Stomach (tissue), 8 donors: ENCODE measurements at regions not wholly inside any gene's neighbourhood (a gene's known extent, or its start where the extent isn't known, plus 50 kb on each side); places are given as distances from the start of the nearest gene placed in this dataset.

Experiments used
- DNase-seq, 2 donors: peaks; one replicate each; pipeline versions ENCODE4 v3.0.0 to v3.0.0-alpha.2; 2013 to 2019
- H3K27ac ChIP-seq, 5 donors: fragments of 200-600 bp in 4 of 5; sonication (generic) in 4 of 5; one replicate each; pipeline ENCODE4 v1.5.1; 2013 to 2019; ENCODE audit warnings: mild to moderate bottlenecking in 1 of 5, moderate library complexity in 1 of 5
- H3K27me3 ChIP-seq, 3 donors: fragments of 200-600 bp; sonication (generic); one replicate each; pipeline ENCODE4 v1.5.1; 2017 to 2019; ENCODE audit warnings: mixed run types in 1 of 3
- H3K36me3 ChIP-seq, 4 donors: fragments of 200-600 bp; sonication (generic); 1 replicate in 3 of 4; 2 replicates in 1 of 4; pipeline ENCODE4 v1.5.1; 2016 to 2019
- H3K4me1 ChIP-seq, 4 donors: fragments of 200-600 bp; sonication (generic); one replicate each; pipeline ENCODE4 v1.5.1; 2016 to 2019
- H3K4me3 ChIP-seq, 4 donors: fragments of 200-600 bp; sonication (generic) in 3 of 4; one replicate each; pipeline ENCODE4 v1.5.1; 2016 to 2019; ENCODE audit warnings: mild to moderate bottlenecking in 1 of 4
- H3K9me3 ChIP-seq, 4 donors: fragments of 200-600 bp; sonication (generic); one replicate each; pipeline ENCODE4 v1.5.1; 2016 to 2019
- EP300 ChIP-seq: sonication (generic); formaldehyde crosslinking; IDR thresholded peaks from one replicate; pipeline ENCODE4 v1.6.1; 2017; ENCODE audit warnings: antibody characterized with exemption
- POLR2A ChIP-seq, 4 donors: fragments of 450-650 bp; IDR thresholded peaks; one replicate each; pipeline ENCODE4 v1.6.1; 2016; ENCODE audit warnings: antibody characterized with exemption in 4 of 4, control low read depth in 2 of 4, mild to moderate bottlenecking in 1 of 4, moderate library complexity in 1 of 4
- POLR2AphosphoS5 ChIP-seq, 3 donors: sonication (generic); formaldehyde crosslinking; IDR thresholded peaks; one replicate each; pipeline ENCODE4 v1.6.1; 2016; ENCODE audit warnings: antibody characterized with exemption in 3 of 3
- WGBS, 5 donors: extraction: QIAGEN DNeasy Blood & Tissue Kit in 3 of 5; methylation state at CpG; one replicate each; pipeline versions ENCODE4 v1.1.5 to v1.1.7; 2013 to 2018; 5-methylcytosine and 5-hydroxymethylcytosine counted together
- intact Hi-C: fragments of 100-400 bp; cut with DNase I; formaldehyde crosslinking; loops from one replicate; pipeline ENCODE4 v1.15.1; 2023; ENCODE audit warnings: low total_unique reads
- TF ChIP-seq, protein P1 (sequence below), 7 experiments: fragments of 450-650 bp in 4 of 7; fragments of 200-600 bp in 3 of 7; sonication (generic) in 3 of 7; IDR thresholded peaks; one replicate each; pipeline ENCODE4 v1.5.1; 2016 to 2019; ENCODE audit warnings: antibody characterized with exemption in 7 of 7, control low read depth in 2 of 7, mild to moderate bottlenecking in 1 of 7
- donor health status: healthy with polysubstance abuse.
- donor health status: Bipolar disorder and iron deficiency.
- donor health status: healthy.

DNA sequence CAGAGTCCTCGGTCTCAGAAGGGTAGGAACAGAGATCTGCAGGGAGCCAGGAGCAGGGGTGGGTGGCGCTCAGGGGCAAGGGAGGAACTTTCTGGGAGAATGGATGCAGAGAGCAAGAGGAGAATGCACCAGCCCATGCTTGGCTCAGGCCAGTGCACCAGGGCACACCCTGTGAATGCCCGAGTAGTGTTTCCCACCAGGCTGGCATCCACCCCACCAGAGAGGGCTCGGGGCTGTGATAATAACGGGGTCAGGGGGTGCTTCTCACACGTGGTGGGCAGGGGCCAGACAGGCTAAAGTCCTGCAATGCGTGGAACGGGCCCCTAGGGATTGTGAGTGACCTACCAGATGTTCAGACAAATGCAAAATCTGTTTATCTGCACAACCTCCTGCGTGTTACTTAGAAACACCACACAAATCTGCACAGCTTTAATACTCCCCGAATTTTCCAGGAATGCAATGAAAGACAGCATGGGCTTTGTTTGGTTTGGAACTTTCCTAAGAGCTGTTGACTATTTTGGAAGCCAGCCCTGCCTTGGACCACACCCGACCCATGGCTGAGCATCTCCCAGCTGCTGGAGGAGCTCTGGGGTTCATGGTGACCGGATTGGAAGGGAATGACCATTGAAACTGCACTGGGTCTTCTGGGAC, 368.3 kb downstream of the SHANK2 start:
- WGBS, 5 donors, result 56 to 66% (median 61%) methylated on average over 12 of the region's 12 CpGs
- Histone ChIP-seq H3K9me3 (no peaks in the 10 kb centered on the region), H3K4me3 (no peak overlapping the region), H3K27me3 (no peaks in the 10 kb centered on the region), H3K27ac (no peak overlapping the region), H3K4me1 (no peaks in the 10 kb centered on the region), H3K36me3 (no peaks in the 10 kb centered on the region)
- DNase-seq, result peak in 1 of 2 donors; percentile 68
- intact Hi-C loops, result no loop called here
- TF ChIP-seq, protein P1, sequence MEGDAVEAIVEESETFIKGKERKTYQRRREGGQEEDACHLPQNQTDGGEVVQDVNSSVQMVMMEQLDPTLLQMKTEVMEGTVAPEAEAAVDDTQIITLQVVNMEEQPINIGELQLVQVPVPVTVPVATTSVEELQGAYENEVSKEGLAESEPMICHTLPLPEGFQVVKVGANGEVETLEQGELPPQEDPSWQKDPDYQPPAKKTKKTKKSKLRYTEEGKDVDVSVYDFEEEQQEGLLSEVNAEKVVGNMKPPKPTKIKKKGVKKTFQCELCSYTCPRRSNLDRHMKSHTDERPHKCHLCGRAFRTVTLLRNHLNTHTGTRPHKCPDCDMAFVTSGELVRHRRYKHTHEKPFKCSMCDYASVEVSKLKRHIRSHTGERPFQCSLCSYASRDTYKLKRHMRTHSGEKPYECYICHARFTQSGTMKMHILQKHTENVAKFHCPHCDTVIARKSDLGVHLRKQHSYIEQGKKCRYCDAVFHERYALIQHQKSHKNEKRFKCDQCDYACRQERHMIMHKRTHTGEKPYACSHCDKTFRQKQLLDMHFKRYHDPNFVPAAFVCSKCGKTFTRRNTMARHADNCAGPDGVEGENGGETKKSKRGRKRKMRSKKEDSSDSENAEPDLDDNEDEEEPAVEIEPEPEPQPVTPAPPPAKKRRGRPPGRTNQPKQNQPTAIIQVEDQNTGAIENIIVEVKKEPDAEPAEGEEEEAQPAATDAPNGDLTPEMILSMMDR (IDR thresholded peaks at IDR 0.05), result no peak
- no peak for TF ChIP-seq POLR2AphosphoS5 (IDR thresholded peaks at IDR 0.05)
- TF ChIP-seq POLR2A (IDR thresholded peaks at IDR 0.05), result no peak
- TF ChIP-seq EP300, result no peak

DNA sequence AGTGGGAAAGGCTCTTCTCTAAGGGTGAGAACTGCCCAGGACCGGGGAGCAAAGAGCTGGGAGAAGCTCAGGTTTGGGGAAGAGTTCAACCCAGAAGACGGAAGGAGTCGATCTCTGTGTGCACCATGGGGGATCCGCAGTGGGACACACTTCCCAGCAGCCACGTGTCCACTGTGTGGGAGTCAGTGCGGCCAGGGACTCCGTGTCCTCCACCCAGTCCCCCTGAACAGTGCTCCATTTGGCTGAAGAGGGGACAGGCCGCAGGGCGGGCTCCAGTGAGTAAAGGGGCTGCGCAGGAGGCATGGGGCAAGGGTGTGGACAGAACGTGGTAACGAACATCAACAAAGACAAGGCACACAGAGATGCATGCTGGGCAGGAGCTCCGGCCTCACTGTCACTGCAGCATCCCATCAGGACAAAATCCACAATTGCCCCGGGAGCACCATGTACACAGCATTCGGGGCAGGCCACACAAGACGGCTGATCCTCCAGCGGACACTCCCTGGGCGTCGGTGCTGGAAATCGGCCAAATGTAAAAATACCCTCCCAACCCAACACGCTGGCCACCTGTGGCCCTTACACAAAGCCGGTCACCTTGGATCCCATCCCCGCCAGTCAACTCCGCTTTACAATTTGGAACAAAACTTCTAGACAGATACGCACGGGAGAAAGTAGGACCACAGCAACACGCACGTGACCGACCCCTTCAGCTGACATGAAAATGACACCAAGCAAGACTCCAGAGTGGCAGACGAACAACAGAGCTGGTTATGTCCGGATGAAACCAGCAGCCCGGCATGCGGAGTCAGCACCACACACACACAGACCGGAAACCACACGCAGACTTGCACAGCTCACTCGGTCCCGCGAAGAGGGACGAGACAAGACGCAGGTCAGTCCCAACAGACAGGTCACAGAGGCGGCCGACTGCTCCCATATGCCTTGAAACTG, 366.8 kb downstream of the SHANK2 start:
- intact Hi-C loops, result no loop called here
- TF ChIP-seq EP300 (no peak), POLR2A (IDR thresholded peaks at IDR 0.05) (no peak), POLR2AphosphoS5 (IDR thresholded peaks at IDR 0.05) (no peak)
- TF ChIP-seq, protein P1 (IDR thresholded peaks at IDR 0.05), result no peak
- DNase-seq, result peak in 1 of 2 donors; percentile 77
- Histone ChIP-seq H3K27me3 (no peaks in the 10 kb centered on the region), H3K4me3 (no peak overlapping the region), H3K9me3 (no peaks in the 10 kb centered on the region), H3K27ac (no peak overlapping the region), H3K4me1 (no peaks in the 10 kb centered on the region), H3K36me3 (peaks cover 0 to 5% (median 0%) of the 10 kb centered on the region in 4 donors)
- WGBS, 5 donors, result 76 to 85% (median 81%) methylated on average over 35 to 42 of the region's 42 CpGs

DNA sequence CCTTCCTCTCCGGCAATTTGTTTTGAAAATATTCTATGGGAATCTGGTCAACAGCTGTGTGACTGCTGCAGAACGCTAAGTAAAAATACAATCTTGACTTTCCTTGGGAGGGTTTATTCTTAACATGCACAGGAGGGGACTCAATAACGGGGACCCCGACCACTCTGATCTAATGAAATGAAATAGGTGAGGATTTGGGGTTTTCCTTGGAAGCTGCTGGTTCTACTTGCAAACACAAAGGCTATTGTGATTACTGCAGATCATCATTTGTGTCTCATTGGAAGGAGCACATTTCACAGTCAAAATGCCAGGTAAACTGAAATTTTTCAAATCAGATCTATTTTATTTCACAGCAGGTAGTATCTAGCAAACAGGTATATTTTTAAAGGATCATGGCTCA, 366.1 kb downstream of the SHANK2 start:
- WGBS, 5 donors, result 71 to 85% (median 84%) methylated on average over 4 of the region's 4 CpGs
- no peaks in the 10 kb centered on the region for H3K4me1 ChIP-seq
- intact Hi-C loops, result no loop called here
- no peaks in the 10 kb centered on the region for H3K27me3 ChIP-seq
- peaks cover 0 to 5% (median 0%) of the 10 kb centered on the region in 4 donors for H3K36me3 ChIP-seq
- DNase-seq, result no peak
- TF ChIP-seq POLR2AphosphoS5 (IDR thresholded peaks at IDR 0.05) (no peak), POLR2A (IDR thresholded peaks at IDR 0.05) (no peak), EP300 (no peak)
- TF ChIP-seq, protein P1 (IDR thresholded peaks at IDR 0.05), result no peak
- H3K4me3 ChIP-seq, result no peak overlapping the region
- H3K27ac ChIP-seq, result no peak overlapping the region
- no peaks in the 10 kb centered on the region for H3K9me3 ChIP-seq

DNA sequence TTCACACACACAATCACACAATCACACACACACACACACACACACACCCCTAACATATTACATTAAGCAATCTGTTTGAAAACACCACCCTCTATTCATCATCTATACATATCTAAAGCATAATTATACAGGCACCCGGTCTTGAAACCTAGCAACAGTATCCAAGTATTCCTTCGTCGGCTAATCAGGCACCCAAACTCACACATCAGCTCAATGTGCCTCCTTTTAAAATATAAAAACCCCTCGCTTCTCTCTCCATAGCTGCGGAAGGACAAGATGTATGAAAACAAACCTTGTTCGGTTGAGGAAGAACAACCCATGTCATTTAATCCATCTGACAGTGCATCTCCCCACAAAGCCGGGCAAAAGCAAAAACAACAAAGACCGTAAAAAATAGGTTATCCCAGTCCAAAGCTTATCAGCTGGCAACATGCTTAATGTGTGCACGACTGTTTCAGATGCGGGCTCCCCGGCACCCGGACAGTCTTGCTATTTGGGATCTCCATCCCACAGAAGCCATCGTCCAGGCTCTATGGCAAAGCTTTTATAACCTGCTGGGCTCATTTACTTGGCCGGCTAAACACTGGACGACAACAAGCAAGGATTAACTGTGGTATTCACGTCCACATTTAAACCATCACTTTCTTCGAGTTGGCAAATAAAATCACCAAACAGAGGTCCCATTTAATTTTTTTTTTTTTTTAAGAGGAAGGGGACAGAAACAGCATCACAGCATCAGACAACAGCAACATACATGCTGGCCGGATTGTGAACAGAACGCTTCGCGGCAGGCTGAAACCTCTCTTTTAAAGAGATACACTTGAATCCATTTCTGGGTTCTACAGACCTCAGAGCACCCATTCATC, 365.5 kb downstream of the SHANK2 start:
- 73 to 80% (median 79%) methylated on average over 21 of the region's 21 CpGs for WGBS, 5 donors

More for the DNA sequence above, 365.5 kb downstream of the SHANK2 start:
- DNase-seq, result no peak
- Histone ChIP-seq H3K4me1 (no peaks in the 10 kb centered on the region), H3K9me3 (no peaks in the 10 kb centered on the region), H3K4me3 (no peak overlapping the region), H3K27me3 (no peaks in the 10 kb centered on the region), H3K36me3 (peaks cover 0 to 5% (median 0%) of the 10 kb centered on the region in 4 donors), H3K27ac (no peak overlapping the region)
- TF ChIP-seq POLR2A (IDR thresholded peaks at IDR 0.05) (no peak), EP300 (no peak), POLR2AphosphoS5 (IDR thresholded peaks at IDR 0.05) (no peak)
- TF ChIP-seq, protein P1 (IDR thresholded peaks at IDR 0.05), result no peak
- intact Hi-C loops, result no loop called here
